ENCODE measurements at regions not wholly inside any gene's neighbourhood (a gene's known extent, or its start where the extent isn't known, plus 50 kb on each side); places are given as distances from the start of the nearest gene placed in this dataset.

GRCh38 chr17:59479141-59479540 lies 86.3 kb upstream of the DHX40 start:
- WGBS (ENCODE audit: extremely low coverage, insufficient coverage, low lambda C conversion rate): 100% methylated on average over 1 of the region's 2 CpGs
- Histone ChIP-seq H3K4ac (ENCODE audit: low read depth, low read length) (no peak overlapping the region), H3K23ac (ENCODE audit: low read length) (no peak overlapping the region), H2BK120ac (ENCODE audit: low read depth, low read length) (no peak overlapping the region), H3K4me3 (ENCODE audit: low read length) (no peak overlapping the region), H3K27ac (ENCODE audit: low read depth, low read length) (no peak overlapping the region), H2BK5ac (ENCODE audit: low read length) (no peak overlapping the region), H3K18ac (ENCODE audit: low read length) (no peak overlapping the region), H2AK5ac (ENCODE audit: low read length) (no peak overlapping the region), H3K4me2 (ENCODE audit: low read length) (no peak overlapping the region), H3K79me1 (ENCODE audit: low read length) (no peaks in the 10 kb centered on the region), H3K56ac (ENCODE audit: low read length) (no peak overlapping the region), H3K4me1 (ENCODE audit: control insufficient read depth, low read depth, low read length) (no peaks in the 10 kb centered on the region), H3K27me3 (ENCODE audit: insufficient read depth, low read length, poor library complexity) (no peaks in the 10 kb centered on the region), H2BK15ac (replicated peaks; ENCODE audit: low read depth) (no peak overlapping the region), H4K5ac (ENCODE audit: low read length) (no peak overlapping the region), H3K36me3 (ENCODE audit: control insufficient read depth, insufficient read depth, low read length) (no peaks in the 10 kb centered on the region), H3K79me2 (ENCODE audit: control insufficient read depth, insufficient read depth, low read length) (no peaks in the 10 kb centered on the region), H4K8ac (ENCODE audit: low read depth, low read length) (no peak overlapping the region), H3K9ac (ENCODE audit: low read length) (no peak overlapping the region)
- no peak for DNase-seq

GRCh38 chr17:59483860-59484259 lies 81.5 kb upstream of the DHX40 start:
- no peak overlapping the region for H3K23ac ChIP-seq (ENCODE audit: low read length)
- H3K27ac ChIP-seq (ENCODE audit: low read depth, low read length): no peak overlapping the region
- H3K4me3 ChIP-seq (ENCODE audit: low read length): no peak overlapping the region
- H2AK5ac ChIP-seq (ENCODE audit: low read length): no peak overlapping the region
- no peaks in the 10 kb centered on the region for H3K79me2 ChIP-seq (ENCODE audit: control insufficient read depth, insufficient read depth, low read length)
- no peak overlapping the region for H3K4me2 ChIP-seq (ENCODE audit: low read length)
- no peak overlapping the region for H2BK5ac ChIP-seq (ENCODE audit: low read length)
- no peak overlapping the region for H3K4ac ChIP-seq (ENCODE audit: low read depth, low read length)
- H2BK15ac ChIP-seq (replicated peaks; ENCODE audit: low read depth): no peak overlapping the region
- no peaks in the 10 kb centered on the region for H3K27me3 ChIP-seq (ENCODE audit: insufficient read depth, low read length, poor library complexity)
- H3K18ac ChIP-seq (ENCODE audit: low read length): no peak overlapping the region
- no peaks in the 10 kb centered on the region for H3K36me3 ChIP-seq (ENCODE audit: control insufficient read depth, insufficient read depth, low read length)
- DNase-seq: no peak
- no peaks in the 10 kb centered on the region for H3K4me1 ChIP-seq (ENCODE audit: control insufficient read depth, low read depth, low read length)
- no peak overlapping the region for H4K8ac ChIP-seq (ENCODE audit: low read depth, low read length)
- no peaks in the 10 kb centered on the region for H3K79me1 ChIP-seq (ENCODE audit: low read length)
- no peak overlapping the region for H3K56ac ChIP-seq (ENCODE audit: low read length)
- H2BK120ac ChIP-seq (ENCODE audit: low read depth, low read length): no peak overlapping the region
- no peak overlapping the region for H3K9ac ChIP-seq (ENCODE audit: low read length)
- no CpG with 5 or more reads among the region's 5 CpGs for WGBS (ENCODE audit: extremely low coverage, insufficient coverage, low lambda C conversion rate)
- no peak overlapping the region for H4K5ac ChIP-seq (ENCODE audit: low read length)

- no peak overlapping the region for H2BK5ac ChIP-seq (ENCODE audit: low read length)
- no peak overlapping the region for H3K56ac ChIP-seq (ENCODE audit: low read length)
- no peaks in the 10 kb centered on the region for H3K27me3 ChIP-seq (ENCODE audit: insufficient read depth, low read length, poor library complexity)
- no peak overlapping the region for H3K4me3 ChIP-seq (ENCODE audit: low read length)
- H3K18ac ChIP-seq (ENCODE audit: low read length): no peak overlapping the region
- no peak overlapping the region for H3K27ac ChIP-seq (ENCODE audit: low read depth, low read length)
- no peak overlapping the region for H3K9ac ChIP-seq (ENCODE audit: low read length)
- H4K8ac ChIP-seq (ENCODE audit: low read depth, low read length): no peak overlapping the region
- no peak overlapping the region for H2AK5ac ChIP-seq (ENCODE audit: low read length)
- no peak overlapping the region for H3K23ac ChIP-seq (ENCODE audit: low read length)
- H3K4me2 ChIP-seq (ENCODE audit: low read length): no peak overlapping the region
- no peak overlapping the region for H2BK15ac ChIP-seq (replicated peaks; ENCODE audit: low read depth)
- no peak overlapping the region for H2BK120ac ChIP-seq (ENCODE audit: low read depth, low read length)
- no peaks in the 10 kb centered on the region for H3K4me1 ChIP-seq (ENCODE audit: control insufficient read depth, low read depth, low read length)
- H3K4ac ChIP-seq (ENCODE audit: low read depth, low read length): no peak overlapping the region
- no peaks in the 10 kb centered on the region for H3K36me3 ChIP-seq (ENCODE audit: control insufficient read depth, insufficient read depth, low read length)
- H3K79me1 ChIP-seq (ENCODE audit: low read length): no peaks in the 10 kb centered on the region
- H3K79me2 ChIP-seq (ENCODE audit: control insufficient read depth, insufficient read depth, low read length): no peaks in the 10 kb centered on the region
- H4K5ac ChIP-seq (ENCODE audit: low read length): no peak overlapping the region
- 100% methylated on average over 1 of the region's 3 CpGs for WGBS (ENCODE audit: extremely low coverage, insufficient coverage, low lambda C conversion rate)
- DNase-seq: no peak
Observed at GRCh38 chr17:59485015-59485414, 80.4 kb upstream of the DHX40 start.

GRCh38 chr17:59485946-59486345 lies 79.5 kb upstream of the DHX40 start:
- Histone ChIP-seq H3K36me3 (ENCODE audit: control insufficient read depth, insufficient read depth, low read length) (no peaks in the 10 kb centered on the region), H3K27me3 (ENCODE audit: insufficient read depth, low read length, poor library complexity) (no peaks in the 10 kb centered on the region), H4K5ac (ENCODE audit: low read length) (no peak overlapping the region)

GRCh38 chr17:59487161-59487873 lies 78.1 kb upstream of the DHX40 start:
- Histone ChIP-seq H2BK120ac (ENCODE audit: low read depth, low read length) (no peak overlapping the region), H3K79me1 (ENCODE audit: low read length) (no peaks in the 10 kb centered on the region), H2AK5ac (ENCODE audit: low read length) (no peak overlapping the region), H3K4ac (ENCODE audit: low read depth, low read length) (no peak overlapping the region), H3K18ac (ENCODE audit: low read length) (no peak overlapping the region), H2BK5ac (ENCODE audit: low read length) (no peak overlapping the region), H3K36me3 (ENCODE audit: control insufficient read depth, insufficient read depth, low read length) (no peaks in the 10 kb centered on the region), H3K9ac (ENCODE audit: low read length) (no peak overlapping the region), H3K4me1 (ENCODE audit: control insufficient read depth, low read depth, low read length) (no peaks in the 10 kb centered on the region), H4K8ac (ENCODE audit: low read depth, low read length) (no peak overlapping the region), H3K23ac (ENCODE audit: low read length) (no peak overlapping the region), H4K5ac (ENCODE audit: low read length) (no peak overlapping the region), H2BK15ac (replicated peaks; ENCODE audit: low read depth) (no peak overlapping the region), H3K4me2 (ENCODE audit: low read length) (no peak overlapping the region), H3K27me3 (ENCODE audit: insufficient read depth, low read length, poor library complexity) (no peaks in the 10 kb centered on the region), H3K4me3 (ENCODE audit: low read length) (no peak overlapping the region), H3K27ac (ENCODE audit: low read depth, low read length) (no peak overlapping the region), H3K79me2 (ENCODE audit: control insufficient read depth, insufficient read depth, low read length) (no peaks in the 10 kb centered on the region), H3K56ac (ENCODE audit: low read length) (no peak overlapping the region)
- no peak for DNase-seq
- no CpG with 5 or more reads among the region's 7 CpGs for WGBS (ENCODE audit: extremely low coverage, insufficient coverage, low lambda C conversion rate)

More at GRCh38 chr17:59485946-59486345, 79.5 kb upstream of the DHX40 start:
- H3K4me2 ChIP-seq (ENCODE audit: low read length): no peak overlapping the region
- no peaks in the 10 kb centered on the region for H3K79me2 ChIP-seq (ENCODE audit: control insufficient read depth, insufficient read depth, low read length)
- H3K18ac ChIP-seq (ENCODE audit: low read length): no peak overlapping the region
- H3K4ac ChIP-seq (ENCODE audit: low read depth, low read length): no peak overlapping the region
- no peak overlapping the region for H3K23ac ChIP-seq (ENCODE audit: low read length)
- no peaks in the 10 kb centered on the region for H3K79me1 ChIP-seq (ENCODE audit: low read length)
- H3K4me1 ChIP-seq (ENCODE audit: control insufficient read depth, low read depth, low read length): no peaks in the 10 kb centered on the region
- no peak overlapping the region for H3K4me3 ChIP-seq (ENCODE audit: low read length)
- no peak overlapping the region for H2BK15ac ChIP-seq (replicated peaks; ENCODE audit: low read depth)
- no peak overlapping the region for H3K27ac ChIP-seq (ENCODE audit: low read depth, low read length)
- H2BK120ac ChIP-seq (ENCODE audit: low read depth, low read length): no peak overlapping the region
- no peak for DNase-seq
- no peak overlapping the region for H4K8ac ChIP-seq (ENCODE audit: low read depth, low read length)
- H2BK5ac ChIP-seq (ENCODE audit: low read length): no peak overlapping the region
- H3K56ac ChIP-seq (ENCODE audit: low read length): no peak overlapping the region
- H2AK5ac ChIP-seq (ENCODE audit: low read length): no peak overlapping the region
- no peak overlapping the region for H3K9ac ChIP-seq (ENCODE audit: low read length)

- Histone ChIP-seq H4K8ac (ENCODE audit: low read depth, low read length) (no peak overlapping the region), H3K27me3 (ENCODE audit: insufficient read depth, low read length, poor library complexity) (no peaks in the 10 kb centered on the region), H2BK120ac (ENCODE audit: low read depth, low read length) (no peak overlapping the region), H3K56ac (ENCODE audit: low read length) (no peak overlapping the region), H3K18ac (ENCODE audit: low read length) (no peak overlapping the region), H3K4me3 (ENCODE audit: low read length) (no peak overlapping the region), H2BK5ac (ENCODE audit: low read length) (no peak overlapping the region), H3K4me1 (ENCODE audit: control insufficient read depth, low read depth, low read length) (no peaks in the 10 kb centered on the region), H2AK5ac (ENCODE audit: low read length) (no peak overlapping the region), H3K79me1 (ENCODE audit: low read length) (no peaks in the 10 kb centered on the region), H3K36me3 (ENCODE audit: control insufficient read depth, insufficient read depth, low read length) (no peaks in the 10 kb centered on the region), H3K4ac (ENCODE audit: low read depth, low read length) (no peak overlapping the region), H3K23ac (ENCODE audit: low read length) (no peak overlapping the region), H3K9ac (ENCODE audit: low read length) (no peak overlapping the region), H3K79me2 (ENCODE audit: control insufficient read depth, insufficient read depth, low read length) (no peaks in the 10 kb centered on the region), H3K27ac (ENCODE audit: low read depth, low read length) (no peak overlapping the region), H2BK15ac (replicated peaks; ENCODE audit: low read depth) (no peak overlapping the region), H4K5ac (ENCODE audit: low read length) (no peak overlapping the region), H3K4me2 (ENCODE audit: low read length) (no peak overlapping the region)
- DNase-seq: no peak
- WGBS (ENCODE audit: extremely low coverage, insufficient coverage, low lambda C conversion rate): no CpG with 5 or more reads among the region's 5 CpGs
Observed at GRCh38 chr17:59488805-59489204, 76.6 kb upstream of the DHX40 start.

All from mesendoderm (in vitro differentiated cells).